Ishikawa (cell line): ENCODE measurements at regions not wholly inside any gene's neighbourhood (a gene's known extent, or its start where the extent isn't known, plus 50 kb on each side); places are given as distances from the start of the nearest gene placed in this dataset.

Experiments used
- CEBPB ChIP-seq: IDR thresholded peaks from 2 replicates; pipeline ENCODE4 v1.6.1; 2012
- CREB1 ChIP-seq: IDR thresholded peaks from 2 replicates; pipeline ENCODE4 v1.6.1; 2012; ENCODE audit warnings: low read depth
- EGR1 ChIP-seq: IDR thresholded peaks from 2 replicates; pipeline ENCODE4 v1.6.1; 2012
- EP300 ChIP-seq: IDR thresholded peaks from 2 replicates; pipeline ENCODE4 v1.6.1; 2012; ENCODE audit warnings: borderline replicate concordance
- FOXM1 ChIP-seq: IDR thresholded peaks from 2 replicates; pipeline ENCODE4 v1.6.1; 2012; ENCODE audit warnings: low read depth, borderline replicate concordance
- MAX ChIP-seq: IDR thresholded peaks from 2 replicates; pipeline ENCODE4 v1.6.1; 2012
- NFIC ChIP-seq: IDR thresholded peaks from 2 replicates; pipeline ENCODE4 v1.6.1; 2012
- RAD21 ChIP-seq: IDR thresholded peaks from 2 replicates; pipeline ENCODE4 v1.6.1; 2012; ENCODE audit warnings: low read depth
- REST ChIP-seq: IDR thresholded peaks from 2 replicates; pipeline ENCODE4 v1.6.1; 2012; ENCODE audit warnings: low read depth, mild to moderate bottlenecking
- TAF1 ChIP-seq: IDR thresholded peaks from 2 replicates; pipeline ENCODE4 v1.6.1; 2012; ENCODE audit warnings: low read depth, mild to moderate bottlenecking
- TCF12 ChIP-seq: IDR thresholded peaks from 2 replicates; pipeline ENCODE4 v1.6.1; 2012; ENCODE audit warnings: low read depth
- TEAD4 ChIP-seq: IDR thresholded peaks from 2 replicates; pipeline ENCODE4 v1.6.1; 2012
- YY1 ChIP-seq: IDR thresholded peaks from 2 replicates; pipeline ENCODE4 v1.6.1; 2012; ENCODE audit warnings: low read depth
- ZBTB7A ChIP-seq: IDR thresholded peaks from 2 replicates; pipeline ENCODE4 v1.6.1; 2012; ENCODE audit warnings: low read depth
- TF ChIP-seq, protein P1 (sequence below): IDR thresholded peaks from 2 replicates; pipeline ENCODE4 v1.6.1; 2012

DNA sequence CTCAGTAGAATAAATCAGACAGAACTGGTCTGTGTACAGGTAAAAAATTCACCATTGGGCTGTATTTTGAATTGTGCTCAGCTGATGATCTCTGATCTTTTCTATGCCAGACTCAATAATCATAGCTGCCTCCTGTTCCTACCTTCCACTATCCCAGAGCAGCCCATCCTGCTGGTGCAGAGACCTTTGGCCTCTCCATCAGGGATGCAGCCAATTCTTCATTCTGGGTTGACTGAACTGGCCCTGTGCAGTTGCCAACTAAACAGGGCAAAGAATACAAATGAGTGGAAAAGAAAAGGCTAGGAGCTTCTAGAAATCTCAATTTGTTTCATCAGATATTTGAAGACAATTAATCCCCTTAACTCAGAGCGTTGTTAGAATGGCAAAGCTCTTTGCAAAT lies 1781.3 kb upstream of the CELF4 start:
- TF ChIP-seq MAX, result no peak
- no peak for TF ChIP-seq TAF1
- no peak for TF ChIP-seq TEAD4
- TF ChIP-seq NFIC, result no peak
- no peak for TF ChIP-seq REST
- TF ChIP-seq TCF12, result no peak
- no peak for TF ChIP-seq ZBTB7A

- TF ChIP-seq CREB1 (no peak), MAX (no peak), EP300 (no peak), TEAD4 (no peak), RAD21 (no peak), REST (no peak), ZBTB7A (no peak), FOXM1 (no peak)
- TF ChIP-seq, protein P1, sequence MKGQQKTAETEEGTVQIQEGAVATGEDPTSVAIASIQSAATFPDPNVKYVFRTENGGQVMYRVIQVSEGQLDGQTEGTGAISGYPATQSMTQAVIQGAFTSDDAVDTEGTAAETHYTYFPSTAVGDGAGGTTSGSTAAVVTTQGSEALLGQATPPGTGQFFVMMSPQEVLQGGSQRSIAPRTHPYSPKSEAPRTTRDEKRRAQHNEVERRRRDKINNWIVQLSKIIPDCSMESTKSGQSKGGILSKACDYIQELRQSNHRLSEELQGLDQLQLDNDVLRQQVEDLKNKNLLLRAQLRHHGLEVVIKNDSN, result no peak
Observed at GRCh38 chr18:39345321-39345720, 1779.7 kb upstream of the CELF4 start.

- no peak for TF ChIP-seq EGR1
- TF ChIP-seq NFIC, result no peak
- no peak for TF ChIP-seq MAX
- TF ChIP-seq REST, result no peak
- TF ChIP-seq, protein P1, result no peak
- no peak for TF ChIP-seq EP300
- no peak for TF ChIP-seq YY1
- TF ChIP-seq TCF12, result no peak
- no peak for TF ChIP-seq ZBTB7A
- no peak for TF ChIP-seq CEBPB
- TF ChIP-seq CREB1, result no peak
- TF ChIP-seq TEAD4, result no peak
- no peak for TF ChIP-seq TAF1
- no peak for TF ChIP-seq FOXM1
Observed at GRCh38 chr18:39344487-39344886, 1778.9 kb upstream of the CELF4 start.

GRCh38 chr18:39341129-39341528 lies 1775.5 kb upstream of the CELF4 start:
- TF ChIP-seq RAD21 (no peak), CREB1 (no peak), NFIC (no peak), EGR1 (no peak), ZBTB7A (no peak), REST (no peak), FOXM1 (no peak), EP300 (no peak), TAF1 (no peak), YY1 (no peak), TCF12 (no peak), CEBPB (no peak), MAX (no peak)
